Choroid plexus epithelial cell (primary cell): ENCODE measurements at regions not wholly inside any gene's neighbourhood (a gene's known extent, or its start where the extent isn't known, plus 50 kb on each side); places are given as distances from the start of the nearest gene placed in this dataset.

ENCODE experiments used
- DNase-seq: peaks from one replicate; pipeline ENCODE4 v3.0.0-alpha.2; 2010; ENCODE audit warnings: low read depth
- H3K4me3 ChIP-seq: 2 replicates; pipeline ENCODE4 v1.5.1; 2011; ENCODE audit warnings: low read depth, mild to moderate bottlenecking, control low read depth, low read length, moderate library complexity
- TF ChIP-seq, protein P1 (sequence below): conservative IDR thresholded peaks from 2 replicates; pipeline ENCODE4 v1.5.1; 2011; ENCODE audit warnings: low read depth, mild to moderate bottlenecking, control low read depth, inconsistent platforms, low read length, moderate library complexity

- TF ChIP-seq, protein P1, sequence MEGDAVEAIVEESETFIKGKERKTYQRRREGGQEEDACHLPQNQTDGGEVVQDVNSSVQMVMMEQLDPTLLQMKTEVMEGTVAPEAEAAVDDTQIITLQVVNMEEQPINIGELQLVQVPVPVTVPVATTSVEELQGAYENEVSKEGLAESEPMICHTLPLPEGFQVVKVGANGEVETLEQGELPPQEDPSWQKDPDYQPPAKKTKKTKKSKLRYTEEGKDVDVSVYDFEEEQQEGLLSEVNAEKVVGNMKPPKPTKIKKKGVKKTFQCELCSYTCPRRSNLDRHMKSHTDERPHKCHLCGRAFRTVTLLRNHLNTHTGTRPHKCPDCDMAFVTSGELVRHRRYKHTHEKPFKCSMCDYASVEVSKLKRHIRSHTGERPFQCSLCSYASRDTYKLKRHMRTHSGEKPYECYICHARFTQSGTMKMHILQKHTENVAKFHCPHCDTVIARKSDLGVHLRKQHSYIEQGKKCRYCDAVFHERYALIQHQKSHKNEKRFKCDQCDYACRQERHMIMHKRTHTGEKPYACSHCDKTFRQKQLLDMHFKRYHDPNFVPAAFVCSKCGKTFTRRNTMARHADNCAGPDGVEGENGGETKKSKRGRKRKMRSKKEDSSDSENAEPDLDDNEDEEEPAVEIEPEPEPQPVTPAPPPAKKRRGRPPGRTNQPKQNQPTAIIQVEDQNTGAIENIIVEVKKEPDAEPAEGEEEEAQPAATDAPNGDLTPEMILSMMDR = no peak
- H3K4me3 ChIP-seq = no peak overlapping the region
- DNase-seq = no peak
Observed at GRCh38 chr6:41475737-41476357, 70.3 kb upstream of the FOXP4 start.

DNA sequence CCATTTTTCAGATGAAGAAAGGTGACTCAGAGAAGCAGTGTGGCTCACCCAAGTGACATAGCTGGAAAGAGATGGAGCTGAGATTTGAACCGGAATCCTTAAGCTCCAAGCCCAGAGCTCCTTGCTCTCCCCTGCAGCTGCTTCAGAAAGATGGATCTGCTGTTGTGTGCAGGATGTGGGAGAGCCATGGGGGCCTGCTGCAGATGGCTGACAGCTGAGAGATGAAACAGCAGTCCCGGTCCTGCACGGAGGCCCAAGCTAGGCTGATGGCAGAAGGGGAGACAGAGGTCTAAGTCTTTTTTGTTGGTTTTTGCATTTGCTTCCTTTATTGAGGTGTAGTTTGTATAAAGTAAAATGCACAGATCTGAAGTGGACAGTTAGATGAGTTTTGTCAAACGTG lies 69.8 kb upstream of the FOXP4 start:
- TF ChIP-seq, protein P1 = no peak

GRCh38 chr6:41477572-41477971 lies 68.6 kb upstream of the FOXP4 start:
- no peak overlapping the region for H3K4me3 ChIP-seq
- DNase-seq = no peak
- TF ChIP-seq, protein P1 = no peak

More for the DNA sequence above, 69.8 kb upstream of the FOXP4 start:
- no peak for DNase-seq
- H3K4me3 ChIP-seq = no peak overlapping the region

- TF ChIP-seq, protein P1 = no peak
- no peak overlapping the region for H3K4me3 ChIP-seq
- DNase-seq = no peak
Observed at GRCh38 chr6:41483943-41484342, 62.2 kb upstream of the FOXP4 start.

GRCh38 chr6:41487860-41488432 lies 58.2 kb upstream of the FOXP4 start:
- no peak overlapping the region for H3K4me3 ChIP-seq
- DNase-seq = peak; percentile 18
- TF ChIP-seq, protein P1 = no peak

DNA sequence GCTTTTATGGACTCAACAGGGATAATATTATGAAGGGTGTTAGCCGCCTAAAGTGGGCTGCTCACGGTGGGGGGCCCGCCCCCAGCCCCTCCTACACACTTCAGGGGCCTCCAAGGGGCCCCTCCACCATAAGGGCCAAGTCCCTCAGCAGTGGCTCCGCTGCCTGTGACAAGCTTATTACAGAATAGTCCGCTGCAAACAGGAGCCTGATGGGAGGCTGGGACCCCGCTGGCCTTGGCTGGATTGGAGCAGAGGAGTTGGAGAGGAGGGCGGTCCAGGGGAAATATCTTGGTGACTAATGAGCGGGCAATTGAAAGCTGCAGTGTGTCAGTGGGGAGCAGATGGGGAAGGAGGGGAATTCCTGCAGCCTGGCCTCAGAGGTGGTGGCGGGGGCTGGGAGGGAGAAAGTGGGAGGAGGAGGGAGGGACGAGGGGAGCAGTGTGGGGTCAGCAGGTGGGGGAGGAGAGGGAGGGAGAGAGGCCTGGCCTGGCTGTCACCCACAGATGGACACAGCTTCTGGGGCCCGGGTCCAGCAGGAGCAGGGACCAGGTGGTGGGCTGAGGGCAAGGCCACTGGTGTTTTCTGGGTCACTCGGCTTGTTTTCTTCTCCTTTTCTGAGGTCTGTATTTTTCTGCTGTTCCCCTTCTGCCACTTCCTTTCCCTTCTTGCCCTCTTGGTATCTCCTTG lies 57.6 kb upstream of the FOXP4 start:
- peak; percentile 90 for DNase-seq
- TF ChIP-seq, protein P1 = no peak
- no peak overlapping the region for H3K4me3 ChIP-seq
